Mesendoderm (in vitro differentiated cells): ENCODE measurements at regions not wholly inside any gene's neighbourhood (a gene's known extent, or its start where the extent isn't known, plus 50 kb on each side); places are given as distances from the start of the nearest gene placed in this dataset.

Source experiments
- DNase-seq: peaks from one replicate; pipeline ENCODE4 v3.0.0; 2013
- H2AK5ac ChIP-seq: 2 replicates; pipeline ENCODE4 v1.6.1; 2013; ENCODE audit warnings: low read length, inconsistent platforms
- H2BK120ac ChIP-seq: 2 replicates; pipeline ENCODE4 v1.6.1; 2013; ENCODE audit warnings: low read depth, mild to moderate bottlenecking, low read length, moderate library complexity, mixed read lengths
- H2BK15ac ChIP-seq: replicated peaks from 2 replicates; pipeline ENCODE4 v1.6.1; 2013; ENCODE audit warnings: low read depth, mild to moderate bottlenecking, moderate library complexity
- H2BK5ac ChIP-seq: 2 replicates; pipeline ENCODE4 v1.6.1; 2013; ENCODE audit warnings: low read length, inconsistent platforms
- H3K18ac ChIP-seq: 2 replicates; pipeline ENCODE4 v1.6.1; 2013; ENCODE audit warnings: mild to moderate bottlenecking, low read length, mixed read lengths
- H3K23ac ChIP-seq: one replicate; pipeline ENCODE4 v1.6.1; 2013; ENCODE audit warnings: low read length
- H3K27ac ChIP-seq: 2 replicates; pipeline ENCODE4 v1.5.1; 2013; ENCODE audit warnings: low read depth, mild to moderate bottlenecking, inconsistent platforms, low read length, moderate library complexity
- H3K27me3 ChIP-seq: 2 replicates; pipeline ENCODE4 v1.6.1; 2013; ENCODE audit warnings: low read length, control low read depth, mild to moderate bottlenecking, inconsistent platforms; ENCODE audit not compliant: insufficient read depth, poor library complexity
- H3K36me3 ChIP-seq: 2 replicates; pipeline ENCODE4 v1.6.1; 2013; ENCODE audit warnings: low read length, inconsistent platforms; ENCODE audit not compliant: control insufficient read depth, insufficient read depth
- H3K4ac ChIP-seq: one replicate; pipeline ENCODE4 v1.6.1; 2013; ENCODE audit warnings: low read depth, mild to moderate bottlenecking, low read length, moderate library complexity
- H3K4me1 ChIP-seq: 2 replicates; pipeline ENCODE4 v1.6.1; 2013; ENCODE audit warnings: low read depth, low read length, inconsistent platforms; ENCODE audit not compliant: control insufficient read depth
- H3K4me2 ChIP-seq: 2 replicates; pipeline ENCODE4 v1.6.1; 2013; ENCODE audit warnings: low read length
- H3K4me3 ChIP-seq: 2 replicates; pipeline ENCODE4 v1.5.1; 2013; ENCODE audit warnings: mild to moderate bottlenecking, low read length
- H3K56ac ChIP-seq: one replicate; pipeline ENCODE4 v1.6.1; 2013; ENCODE audit warnings: low read length
- H3K79me1 ChIP-seq: 2 replicates; pipeline ENCODE4 v1.6.1; 2013; ENCODE audit warnings: low read length, inconsistent platforms
- H3K79me2 ChIP-seq: 2 replicates; pipeline ENCODE4 v1.6.1; 2013; ENCODE audit warnings: mild to moderate bottlenecking, low read length; ENCODE audit not compliant: control insufficient read depth, insufficient read depth
- H3K9ac ChIP-seq: 2 replicates; pipeline ENCODE4 v1.6.1; 2013; ENCODE audit warnings: low read length, inconsistent platforms
- H4K5ac ChIP-seq: one replicate; pipeline ENCODE4 v1.6.1; 2013; ENCODE audit warnings: low read length
- H4K8ac ChIP-seq: one replicate; pipeline ENCODE4 v1.6.1; 2013; ENCODE audit warnings: low read depth, mild to moderate bottlenecking, control low read depth, low read length, moderate library complexity
- WGBS: extraction: QIAGEN DNeasy Blood & Tissue Kit; methylation state at CpG from one replicate; pipeline ENCODE4 v1.1.7; 2013; ENCODE audit warnings: low lambda C conversion rate, missing lambda C conversion rate; ENCODE audit not compliant: insufficient coverage; ENCODE audit errors: extremely low coverage; 5-methylcytosine and 5-hydroxymethylcytosine counted together

DNA sequence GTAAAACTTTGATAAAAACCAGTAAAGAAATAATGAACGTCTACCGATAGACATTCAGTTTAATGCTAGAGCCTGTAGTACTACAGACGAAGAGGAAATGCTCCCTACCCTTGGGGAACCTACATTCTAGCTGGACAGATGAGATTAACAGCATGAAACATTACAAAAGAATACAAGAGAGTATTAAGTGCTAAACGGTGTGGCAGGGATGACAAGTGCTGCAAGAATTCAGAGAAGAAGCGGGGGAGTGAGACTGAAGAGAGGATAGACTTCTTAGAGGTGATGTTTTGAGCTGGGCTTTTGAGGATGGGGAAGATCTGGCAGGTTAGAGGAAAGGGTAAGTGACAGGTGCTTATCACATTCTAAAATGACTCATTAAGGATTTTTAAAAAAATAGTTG is 52.6 kb upstream of the ESX1 start:
- no CpG with 5 or more reads among the region's 5 CpGs for WGBS
- no peak overlapping the region for H3K18ac ChIP-seq
- no peak overlapping the region for H3K56ac ChIP-seq

DNA sequence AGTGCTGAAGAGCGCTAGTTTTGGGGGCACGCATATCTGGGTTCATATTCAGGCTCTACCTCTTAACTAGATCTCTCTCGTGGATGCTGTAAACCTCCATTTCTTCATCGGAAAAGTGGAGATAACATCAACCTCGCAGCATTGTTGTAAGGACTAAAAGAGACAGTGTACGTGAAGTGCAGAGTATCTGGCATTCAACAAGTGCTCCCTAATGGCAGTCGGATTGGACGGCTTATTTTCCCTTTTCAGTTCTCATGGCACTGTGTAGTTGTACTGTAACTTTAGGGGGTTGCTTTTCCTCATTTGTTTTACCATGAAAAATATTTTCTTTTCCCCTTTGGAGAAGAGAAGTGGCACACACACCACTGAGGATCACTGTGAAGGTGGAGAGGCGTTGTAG is 51.4 kb upstream of the ESX1 start:
- Histone ChIP-seq H3K79me2 (no peaks in the 10 kb centered on the region), H3K4me3 (no peak overlapping the region), H2BK120ac (no peak overlapping the region), H3K36me3 (no peaks in the 10 kb centered on the region), H3K79me1 (no peaks in the 10 kb centered on the region), H3K4me2 (no peak overlapping the region), H4K8ac (no peak overlapping the region), H3K27me3 (no peaks in the 10 kb centered on the region), H3K27ac (no peak overlapping the region), H3K56ac (no peak overlapping the region), H3K9ac (no peak overlapping the region), H2AK5ac (no peak overlapping the region), H2BK15ac (no peak overlapping the region), H3K18ac (no peak overlapping the region), H3K4me1 (no peaks in the 10 kb centered on the region), H4K5ac (no peak overlapping the region), H3K4ac (no peak overlapping the region), H2BK5ac (no peak overlapping the region), H3K23ac (no peak overlapping the region)
- DNase-seq: no peak
- WGBS: no CpG with 5 or more reads among the region's 9 CpGs

More for the DNA sequence above, 52.6 kb upstream of the ESX1 start:
- Histone ChIP-seq H2BK120ac (no peak overlapping the region), H3K4me2 (no peak overlapping the region), H3K4ac (no peak overlapping the region), H3K9ac (no peak overlapping the region), H3K4me3 (no peak overlapping the region), H4K8ac (no peak overlapping the region), H3K4me1 (no peaks in the 10 kb centered on the region), H3K79me2 (no peaks in the 10 kb centered on the region), H3K79me1 (no peaks in the 10 kb centered on the region), H3K27me3 (no peaks in the 10 kb centered on the region), H2BK5ac (no peak overlapping the region), H2BK15ac (no peak overlapping the region), H3K23ac (no peak overlapping the region), H3K36me3 (no peaks in the 10 kb centered on the region), H4K5ac (no peak overlapping the region), H2AK5ac (no peak overlapping the region), H3K27ac (no peak overlapping the region)
- no peak for DNase-seq
